ENCODE measurements at regions not wholly inside any gene's neighbourhood (a gene's known extent, or its start where the extent isn't known, plus 50 kb on each side); places are given as distances from the start of the nearest gene placed in this dataset.

GRCh38 chrX:10055430-10055829 is 88.3 kb downstream of the CLDN34 start:
- Histone ChIP-seq H3K18ac (ENCODE audit: low read depth, low read length) (no peak overlapping the region), H3K4me2 (ENCODE audit: low read depth, low read length) (no peak overlapping the region), H3K4ac (ENCODE audit: low read depth, low read length) (no peak overlapping the region), H3K36me3 (ENCODE audit: control insufficient read depth, insufficient read depth, low read length) (peaks cover 3% of the 10 kb centered on the region; the same call in 1 of the 2 replicates), H3K56ac (ENCODE audit: extremely low read depth, insufficient read depth, low read length) (no peak overlapping the region), H4K91ac (ENCODE audit: insufficient read depth, low read depth, low read length) (no peak overlapping the region), H3K27ac (ENCODE audit: insufficient read depth, low read length) (no peak overlapping the region), H3K4me1 (ENCODE audit: control insufficient read depth, insufficient read depth, low read length) (no peaks in the 10 kb centered on the region), H3K9me3 (ENCODE audit: control insufficient read depth, insufficient read depth, low read length) (peaks cover 5% of the 10 kb centered on the region), H2AFZ (replicated peaks; ENCODE audit: low read length, poor library complexity) (no peak overlapping the region), H3K23ac (ENCODE audit: low read depth, low read length) (no peak overlapping the region), H4K5ac (ENCODE audit: low read depth, low read length) (no peak overlapping the region), H3K14ac (replicated peaks; ENCODE audit: low read depth, low read length) (no peak overlapping the region), H4K20me1 (ENCODE audit: insufficient read depth, low read length) (peaks cover 22% of the 10 kb centered on the region), H3K27me3 (ENCODE audit: control insufficient read depth, insufficient read depth, low read length) (no peaks in the 10 kb centered on the region), H2AK5ac (ENCODE audit: low read depth, low read length) (no peak overlapping the region), H3K9me1 (ENCODE audit: insufficient read depth, low read length) (peaks cover 3% of the 10 kb centered on the region; the same call in 1 of the 2 replicates), H2BK20ac (ENCODE audit: low read depth, low read length) (no peak overlapping the region), H2BK120ac (ENCODE audit: low read depth, low read length) (no peak overlapping the region), H2AK9ac (replicated peaks; ENCODE audit: low read depth, low read length, poor library complexity) (no peak overlapping the region), H3K79me1 (ENCODE audit: low read depth in 1 of 2, low read length in 2 of 2) (peaks cover 15 to 56% of the 10 kb centered on the region in 2 experiments), H3K9ac (ENCODE audit: low read depth, low read length) (no peak overlapping the region), H2BK15ac (ENCODE audit: low read depth, low read length) (no peak overlapping the region), H3K4me3 (ENCODE audit: insufficient read depth, low read depth, low read length) (no peak overlapping the region), H2BK5ac (ENCODE audit: low read depth, low read length, poor library complexity, severe bottlenecking) (no peak overlapping the region), H4K8ac (ENCODE audit: low read depth in 2 of 2, low read length in 2 of 2) (no peak overlapping the region)
- DNase-seq (no peak), ATAC-seq (ENCODE audit: low read depth) (no peak)
- WGBS, 2 experiments (ENCODE audit: extremely low coverage in 2 of 2, insufficient read length in 1 of 2) = no CpG with 5 or more reads among the region's 8 CpGs
- dilution Hi-C loops (cut with HindIII; ENCODE audit: low sequenced_read_pairs, unreplicated experiment) (no loop called here), in situ Hi-C loops (cut with MboI; ENCODE audit: low sequenced_read_pairs) (no loop called here), intact Hi-C loops (cut with micrococcal nuclease) (no loop called here)
- TF ChIP-seq CHD1 (IDR thresholded peaks at IDR 0.05; ENCODE audit: low read depth, low read length) (no peak), MAZ (IDR thresholded peaks at IDR 0.05; ENCODE audit: borderline replicate concordance, low read depth, low read length) (no peak), CEBPB (IDR thresholded peaks at IDR 0.05; ENCODE audit: low read depth, low read length) (no peak), POLR2A (IDR thresholded peaks at IDR 0.05; ENCODE audit: low read depth, low read length) (no peak), MAFK (IDR thresholded peaks at IDR 0.05; ENCODE audit: low read depth, low read length) (no peak), ELK1 (IDR thresholded peaks at IDR 0.05; ENCODE audit: borderline replicate concordance, low read depth, low read length) (no peak), RAD21 (IDR thresholded peaks at IDR 0.05; ENCODE audit: low read length) (no peak), CTCF (conservative IDR thresholded peaks at IDR 0.05; ENCODE audit: low read depth, low read length) (no peak), RCOR1 (IDR thresholded peaks at IDR 0.05; ENCODE audit: insufficient replicate concordance, low read length) (no peak), SMC3 (IDR thresholded peaks at IDR 0.05; ENCODE audit: low read depth, low read length) (no peak), FOS (IDR thresholded peaks at IDR 0.05; ENCODE audit: low read depth, low read length) (no peak), MXI1 (IDR thresholded peaks at IDR 0.05; ENCODE audit: borderline replicate concordance, low read depth, low read length) (no peak), RFX5 (IDR thresholded peaks at IDR 0.05; ENCODE audit: low read depth, low read length) (no peak), NFE2L2 (IDR thresholded peaks at IDR 0.05; ENCODE audit: low read depth, low read length) (no peak), USF2 (IDR thresholded peaks at IDR 0.05; ENCODE audit: low read depth, low read length) (no peak), BHLHE40 (IDR thresholded peaks at IDR 0.05; ENCODE audit: low read depth, low read length) (no peak)
- POLR2A ChIA-PET (ENCODE audit: unreplicated experiment) = no interaction called here
- CTCF ChIA-PET = interaction anchor here (1.0 kb wide), 1 partner anchor 347 kb away, joined by 4 read pairs; no protein-coding TSS in a partner anchor
- no TSS peak for BruUV-seq (replicated peaks)

Measured in IMR-90 (cell line).